Activated CD8-positive, alpha-beta memory T cell treated with anti-CD3 and anti-CD28 coated beads, Interleukin-2, amount 50 U/mL, for 48 hours (primary cell): ENCODE measurements at regions not wholly inside any gene's neighbourhood (a gene's known extent, or its start where the extent isn't known, plus 50 kb on each side); places are given as distances from the start of the nearest gene placed in this dataset.

Experiments used
- DNase-seq: peaks from one replicate; pipeline ENCODE4 v3.0.0-alpha.2; 2020

GRCh38 chr2:136259551-136259950 is 141.6 kb upstream of the CXCR4 start:
- no peak for DNase-seq

GRCh38 chr2:136257893-136258292 is 139.9 kb upstream of the CXCR4 start:
- no peak for DNase-seq

- DNase-seq, result no peak
Observed at GRCh38 chr2:136255648-136256461, 137.9 kb upstream of the CXCR4 start.

- no peak for DNase-seq
Observed at GRCh38 chr2:136255127-136255526, 137.2 kb upstream of the CXCR4 start.

- no peak for DNase-seq
Observed at GRCh38 chr2:136254681-136255080, 136.7 kb upstream of the CXCR4 start.

GRCh38 chr2:136253288-136254004 is 135.5 kb upstream of the CXCR4 start:
- DNase-seq, result no peak

- DNase-seq, result no peak
Observed at GRCh38 chr2:136251885-136252585, 134.1 kb upstream of the CXCR4 start.

GRCh38 chr2:136251197-136251884 is 133.4 kb upstream of the CXCR4 start:
- no peak for DNase-seq

GRCh38 chr2:136250131-136250530 is 132.2 kb upstream of the CXCR4 start:
- DNase-seq, result no peak

- no peak for DNase-seq
Observed at GRCh38 chr2:136248907-136249306, 131.0 kb upstream of the CXCR4 start.

GRCh38 chr2:136248242-136248641 is 130.3 kb upstream of the CXCR4 start:
- DNase-seq, result no peak

GRCh38 chr2:136247204-136247950 is 129.4 kb upstream of the CXCR4 start:
- DNase-seq, result peak; percentile 65

GRCh38 chr2:136246086-136246669 is 128.2 kb upstream of the CXCR4 start:
- DNase-seq, result no peak

- DNase-seq, result no peak
Observed at GRCh38 chr2:136245211-136245610, 127.3 kb upstream of the CXCR4 start.

GRCh38 chr2:136244536-136244885 is 126.6 kb upstream of the CXCR4 start:
- DNase-seq, result no peak

GRCh38 chr2:136243638-136244535 is 125.9 kb upstream of the CXCR4 start:
- no peak for DNase-seq

GRCh38 chr2:136242687-136243277 is 124.8 kb upstream of the CXCR4 start:
- peak; percentile 74 for DNase-seq

- no peak for DNase-seq
Observed at GRCh38 chr2:136242100-136242499, 124.2 kb upstream of the CXCR4 start.

GRCh38 chr2:136239079-136239685 is 121.2 kb upstream of the CXCR4 start:
- peak; percentile 57 for DNase-seq
